Kidney epithelial cell (primary cell): ENCODE measurements at regions not wholly inside any gene's neighbourhood (a gene's known extent, or its start where the extent isn't known, plus 50 kb on each side); places are given as distances from the start of the nearest gene placed in this dataset.
A peak's percentile ranks its signal among the peaks of the same experiment; 100 is the strongest.

Experiments
- DNase-seq: peaks from one replicate; pipeline ENCODE4 v3.0.0-alpha.2; 2010; ENCODE audit warnings: low read depth
- H3K27me3 ChIP-seq: 2 replicates; pipeline ENCODE4 v1.6.0; 2011; ENCODE audit warnings: low read length; ENCODE audit not compliant: control insufficient read depth, insufficient read depth
- H3K36me3 ChIP-seq: 2 replicates; pipeline ENCODE4 v1.5.1; 2011; ENCODE audit warnings: low read length; ENCODE audit not compliant: control insufficient read depth, insufficient read depth
- H3K4me3 ChIP-seq: 2 replicates; pipeline ENCODE4 v1.5.1; 2011; ENCODE audit warnings: low read depth, mild to moderate bottlenecking, control low read depth, low read length
- TF ChIP-seq, protein P1 (sequence below): IDR thresholded peaks from 2 replicates; pipeline ENCODE4 v1.5.1; 2011; ENCODE audit warnings: mild to moderate bottlenecking, moderate library complexity, low read length, control low read depth, inconsistent platforms; ENCODE audit not compliant: insufficient read depth, poor library complexity, severe bottlenecking

DNA sequence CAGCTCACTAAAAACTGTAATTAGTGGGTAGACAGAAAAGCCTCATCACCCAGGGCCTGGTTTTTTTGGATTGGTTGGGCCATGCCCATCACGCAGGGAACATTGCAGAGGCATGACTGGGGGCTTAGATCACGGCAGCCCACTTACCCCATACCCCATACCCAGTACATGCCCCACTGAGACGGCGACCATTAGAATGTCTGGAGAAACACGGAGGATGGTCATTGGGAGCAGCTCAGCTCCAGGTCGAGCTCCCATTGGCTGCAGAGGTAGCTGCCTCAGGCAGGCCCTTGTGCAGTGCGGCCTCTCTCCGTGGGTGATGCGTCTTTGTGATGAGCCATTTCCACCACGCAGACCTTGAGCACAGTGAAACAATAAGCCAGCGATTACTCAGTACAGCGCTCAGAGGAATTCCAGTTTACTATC, 204.0 kb downstream of the GADD45G start:
- Histone ChIP-seq H3K27me3 (no peaks in the 10 kb centered on the region), H3K36me3 (no peaks in the 10 kb centered on the region), H3K4me3 (no peak overlapping the region)
- TF ChIP-seq, protein P1, sequence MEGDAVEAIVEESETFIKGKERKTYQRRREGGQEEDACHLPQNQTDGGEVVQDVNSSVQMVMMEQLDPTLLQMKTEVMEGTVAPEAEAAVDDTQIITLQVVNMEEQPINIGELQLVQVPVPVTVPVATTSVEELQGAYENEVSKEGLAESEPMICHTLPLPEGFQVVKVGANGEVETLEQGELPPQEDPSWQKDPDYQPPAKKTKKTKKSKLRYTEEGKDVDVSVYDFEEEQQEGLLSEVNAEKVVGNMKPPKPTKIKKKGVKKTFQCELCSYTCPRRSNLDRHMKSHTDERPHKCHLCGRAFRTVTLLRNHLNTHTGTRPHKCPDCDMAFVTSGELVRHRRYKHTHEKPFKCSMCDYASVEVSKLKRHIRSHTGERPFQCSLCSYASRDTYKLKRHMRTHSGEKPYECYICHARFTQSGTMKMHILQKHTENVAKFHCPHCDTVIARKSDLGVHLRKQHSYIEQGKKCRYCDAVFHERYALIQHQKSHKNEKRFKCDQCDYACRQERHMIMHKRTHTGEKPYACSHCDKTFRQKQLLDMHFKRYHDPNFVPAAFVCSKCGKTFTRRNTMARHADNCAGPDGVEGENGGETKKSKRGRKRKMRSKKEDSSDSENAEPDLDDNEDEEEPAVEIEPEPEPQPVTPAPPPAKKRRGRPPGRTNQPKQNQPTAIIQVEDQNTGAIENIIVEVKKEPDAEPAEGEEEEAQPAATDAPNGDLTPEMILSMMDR = no peak
- peak; percentile 28 for DNase-seq

GRCh38 chr9:89810431-89810830, 205.6 kb downstream of the GADD45G start:
- TF ChIP-seq, protein P1 = no peak
- Histone ChIP-seq H3K4me3 (no peak overlapping the region), H3K27me3 (no peaks in the 10 kb centered on the region), H3K36me3 (no peaks in the 10 kb centered on the region)
- DNase-seq = peak; percentile 37

DNA sequence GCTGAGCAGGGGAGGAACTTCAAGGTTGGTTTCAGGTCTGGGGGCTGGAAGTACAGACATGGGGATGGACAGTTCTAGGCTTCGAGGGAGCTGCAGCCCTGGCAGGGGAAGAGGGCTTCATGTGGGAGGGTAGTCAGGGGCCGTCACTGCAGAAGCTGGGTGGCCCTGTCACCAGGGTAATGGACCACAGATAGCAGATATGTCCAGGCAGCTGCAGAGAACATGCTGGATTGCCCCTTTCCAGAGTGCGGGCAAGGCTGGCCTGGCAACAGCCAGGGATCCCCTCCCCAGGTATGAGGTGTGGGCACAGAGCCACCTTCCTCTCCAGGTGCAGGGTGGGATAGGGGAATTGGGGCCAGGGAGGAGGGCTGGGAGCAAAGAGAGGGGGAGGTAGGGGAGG, 206.5 kb downstream of the GADD45G start:
- no peak overlapping the region for H3K4me3 ChIP-seq
- DNase-seq = no peak
- no peaks in the 10 kb centered on the region for H3K36me3 ChIP-seq
- TF ChIP-seq, protein P1 = no peak
- no peaks in the 10 kb centered on the region for H3K27me3 ChIP-seq

- H3K4me3 ChIP-seq = no peak overlapping the region
- TF ChIP-seq, protein P1 = no peak
- no peaks in the 10 kb centered on the region for H3K27me3 ChIP-seq
- no peak for DNase-seq
- no peaks in the 10 kb centered on the region for H3K36me3 ChIP-seq
These were observed 207.2 kb downstream of the GADD45G start for GRCh38 chr9:89811886-89812450.

- TF ChIP-seq, protein P1 = no peak
- no peak for DNase-seq
- Histone ChIP-seq H3K27me3 (no peaks in the 10 kb centered on the region), H3K4me3 (no peak overlapping the region), H3K36me3 (no peaks in the 10 kb centered on the region)
These were observed 207.9 kb downstream of the GADD45G start for GRCh38 chr9:89812556-89813181.

- no peak overlapping the region for H3K4me3 ChIP-seq
- no peak for DNase-seq
- TF ChIP-seq, protein P1 = no peak
These were observed 208.7 kb downstream of the GADD45G start for GRCh38 chr9:89813482-89813881.

More at GRCh38 chr9:89813482-89813881, 208.7 kb downstream of the GADD45G start:
- no peaks in the 10 kb centered on the region for H3K36me3 ChIP-seq
- no peaks in the 10 kb centered on the region for H3K27me3 ChIP-seq
